HEK293 (cell line): ENCODE measurements at regions not wholly inside any gene's neighbourhood (a gene's known extent, or its start where the extent isn't known, plus 50 kb on each side); places are given as distances from the start of the nearest gene placed in this dataset.

Experiments
- CTCF ChIA-PET: fragments of 350-600 bp; formaldehyde crosslinking; extraction: SDS; loops from one replicate; lab custom pipeline; 2021; ENCODE audit warnings: antibody characterized with exemption; lab: Yijun Ruan, JAX
- POLR2A ChIA-PET: fragments of 300-600 bp; formaldehyde crosslinking; extraction: SDS; loops from one replicate; lab custom pipeline; 2020; ENCODE audit warnings: antibody characterized with exemption, inconsistent platforms; lab: Yijun Ruan, JAX
- H3K27ac ChIP-seq: fragments of 200-500 bp; sonication (Bioruptor generic); 2 replicates; pipeline ENCODE4 v1.5.1; 2014; ENCODE audit warnings: low read depth, low read length, control low read depth, inconsistent platforms; ENCODE audit errors: extremely low read depth
- H3K36me3 ChIP-seq, 2 experiments: fragments of 200-500 bp in 1 of 2; sonication (Bioruptor generic) in 1 of 2; 1 replicate in 1 of 2; 2 replicates in 1 of 2; pipeline ENCODE4 v1.5.1; 2014 to 2017; ENCODE audit warnings: inconsistent platforms in 2 of 2, low read length in 2 of 2; ENCODE audit not compliant: control insufficient read depth in 2 of 2, insufficient read depth in 1 of 2
- H3K4me1 ChIP-seq: fragments of 200-500 bp; sonication (Bioruptor generic); 2 replicates; pipeline ENCODE4 v1.5.1; 2014; ENCODE audit warnings: mild to moderate bottlenecking, low read length, inconsistent platforms; ENCODE audit not compliant: control insufficient read depth, insufficient read depth
- H3K4me3 ChIP-seq: 2 replicates; pipeline ENCODE4 v1.5.1; 2011; ENCODE audit warnings: low read depth, mild to moderate bottlenecking, control low read depth, low read length, moderate library complexity
- H3K9me3 ChIP-seq: fragments of 200-500 bp; sonication (Bioruptor generic); 2 replicates; pipeline ENCODE4 v1.5.1; 2014; ENCODE audit warnings: low read depth, low read length, inconsistent platforms; ENCODE audit not compliant: control insufficient read depth, insufficient read depth
- ATF2 ChIP-seq: fragments of 450-650 bp; formaldehyde crosslinking; IDR thresholded peaks from 2 replicates; pipeline ENCODE4 v1.5.1; 2016; ENCODE audit warnings: missing biosample characterization, missing genetic modification characterization, low read depth
- EGR2 ChIP-seq: fragments of 450-650 bp; formaldehyde crosslinking; IDR thresholded peaks from 2 replicates; pipeline ENCODE4 v1.5.1; 2016; ENCODE audit warnings: low read depth, missing biosample characterization, missing genetic modification characterization
- OSR2 ChIP-seq: fragments of 450-650 bp; formaldehyde crosslinking; IDR thresholded peaks from 2 replicates; pipeline ENCODE4 v1.5.1; 2016; ENCODE audit warnings: missing biosample characterization, missing genetic modification characterization
- PATZ1 ChIP-seq: fragments of 450-650 bp; formaldehyde crosslinking; IDR thresholded peaks from 2 replicates; pipeline ENCODE4 v1.5.1; 2016; ENCODE audit warnings: missing biosample characterization, missing genetic modification characterization
- YY1 ChIP-seq: fragments of 450-650 bp; formaldehyde crosslinking; IDR thresholded peaks from 2 replicates; pipeline ENCODE4 v1.5.1; 2018; ENCODE audit warnings: missing biosample characterization, missing genetic modification characterization
- ZBTB11 ChIP-seq: fragments of 450-650 bp; formaldehyde crosslinking; conservative IDR thresholded peaks from 2 replicates; pipeline ENCODE4 v1.5.1; 2016; ENCODE audit warnings: low read depth, missing biosample characterization, missing genetic modification characterization
- ZBTB17 ChIP-seq: fragments of 450-650 bp; formaldehyde crosslinking; IDR thresholded peaks from 2 replicates; pipeline ENCODE4 v1.5.1; 2016; ENCODE audit warnings: missing biosample characterization, missing genetic modification characterization
- ZBTB21 ChIP-seq: fragments of 450-650 bp; formaldehyde crosslinking; IDR thresholded peaks from 2 replicates; pipeline ENCODE4 v1.5.1; 2017; ENCODE audit warnings: missing biosample characterization, missing genetic modification characterization
- ZBTB6 ChIP-seq: fragments of 450-650 bp; formaldehyde crosslinking; IDR thresholded peaks from 2 replicates; pipeline ENCODE4 v1.5.1; 2017; ENCODE audit warnings: missing biosample characterization, missing genetic modification characterization
- ZNF138 ChIP-seq: fragments of 450-650 bp; formaldehyde crosslinking; IDR thresholded peaks from 2 replicates; pipeline ENCODE4 v1.5.1; 2016; ENCODE audit warnings: missing biosample characterization, missing genetic modification characterization, borderline replicate concordance
- ZNF18 ChIP-seq: fragments of 450-650 bp; formaldehyde crosslinking; IDR thresholded peaks from 2 replicates; pipeline ENCODE4 v1.5.1; 2016; ENCODE audit warnings: missing biosample characterization, missing genetic modification characterization
- ZNF266 ChIP-seq: fragments of 450-650 bp; formaldehyde crosslinking; IDR thresholded peaks from 2 replicates; pipeline ENCODE4 v1.5.1; 2016; ENCODE audit warnings: missing biosample characterization, missing genetic modification characterization, low read depth
- ZNF280D ChIP-seq: fragments of 450-650 bp; formaldehyde crosslinking; IDR thresholded peaks from 2 replicates; pipeline ENCODE4 v1.5.1; 2016; ENCODE audit warnings: missing biosample characterization, missing genetic modification characterization
- ZNF354C ChIP-seq: fragments of 450-650 bp; formaldehyde crosslinking; IDR thresholded peaks from 2 replicates; pipeline ENCODE4 v1.5.1; 2016; ENCODE audit warnings: missing biosample characterization, missing genetic modification characterization, low read depth, borderline replicate concordance
- ZNF362 ChIP-seq: fragments of 450-650 bp; formaldehyde crosslinking; IDR thresholded peaks from 2 replicates; pipeline ENCODE4 v1.5.1; 2016; ENCODE audit warnings: missing biosample characterization, missing genetic modification characterization
- ZNF37A ChIP-seq: fragments of 450-650 bp; IDR thresholded peaks from 2 replicates; pipeline ENCODE4 v1.5.1; 2018; ENCODE audit warnings: missing biosample characterization, missing genetic modification characterization
- ZNF704 ChIP-seq: fragments of 450-650 bp; formaldehyde crosslinking; IDR thresholded peaks from 2 replicates; pipeline ENCODE4 v1.5.1; 2016; ENCODE audit warnings: missing biosample characterization, missing genetic modification characterization
- ZNF837 ChIP-seq: fragments of 450-650 bp; formaldehyde crosslinking; IDR thresholded peaks from 2 replicates; pipeline ENCODE4 v1.5.1; 2016; ENCODE audit warnings: missing biosample characterization, missing genetic modification characterization

GRCh38 chr3:107927361-107928083, 163.3 kb downstream of the CD47 start:
- no peaks in the 10 kb centered on the region for H3K9me3 ChIP-seq
- H3K36me3 ChIP-seq = no peaks in the 10 kb centered on the region
- no peaks in the 10 kb centered on the region for H3K4me1 ChIP-seq
- H3K27ac ChIP-seq = peak overlapping the region; percentile 20; the same call in 1 of the 2 replicates
- POLR2A ChIA-PET = interaction anchor here (0.8 kb wide), 1 partner anchor 9 kb away, joined by 3 read pairs; no protein-coding TSS in a partner anchor
- CTCF ChIA-PET = interaction anchor here (0.6 to 2.1 kb wide), 27 partner anchors 8 to 692 kb away, joined by 3 to 9 read pairs (median 3); no protein-coding TSS in a partner anchor
- H3K4me3 ChIP-seq = peak overlapping the region; percentile 49
- TF ChIP-seq OSR2 (tag by site-specific recombination) (no peak), ZNF280D (tag by site-specific recombination) (no peak), ZNF138 (no peak), ZNF18 (tag by site-specific recombination) (no peak), YY1 (tag by site-specific recombination) (no peak), ZNF704 (tag by site-specific recombination) (no peak), ZNF37A (no peak), ZBTB21 (tag by site-specific recombination) (peak; percentile 69; the same call in 1 of the 2 replicates), ATF2 (tag by site-specific recombination) (peak; percentile 93), ZNF266 (tag by site-specific recombination) (no peak), EGR2 (tag by site-specific recombination) (peak; percentile 94), ZBTB6 (tag by site-specific recombination) (no peak), ZNF354C (no peak), ZNF837 (tag by site-specific recombination) (no peak), ZBTB11 (tag by site-specific recombination) (peak; percentile 27; the same call in 1 of the 2 replicates), ZNF362 (no peak), ZBTB17 (peak; percentile 71), PATZ1 (tag by site-specific recombination) (0 out of 2 replicates have a peak, but pooled peaks have one; percentile 50)
